Mucosa of rectum (tissue), 2 donors: ENCODE measurements at regions not wholly inside any gene's neighbourhood (a gene's known extent, or its start where the extent isn't known, plus 50 kb on each side); places are given as distances from the start of the nearest gene placed in this dataset.

Experiments used
- H3K27ac ChIP-seq, 2 donors: one replicate each; pipeline ENCODE4 v1.7.0; 2013; ENCODE audit warnings: inconsistent platforms in 2 of 2, low read depth in 2 of 2, low read length in 2 of 2
- H3K27me3 ChIP-seq, 2 donors: one replicate each; pipeline ENCODE4 v1.7.0; 2013; ENCODE audit warnings: low read length in 2 of 2; ENCODE audit not compliant: control insufficient read depth in 2 of 2, insufficient read depth in 2 of 2
- H3K36me3 ChIP-seq, 2 donors: one replicate each; pipeline ENCODE4 v1.7.0; 2013; ENCODE audit warnings: low read length in 2 of 2; ENCODE audit not compliant: control insufficient read depth in 2 of 2, insufficient read depth in 2 of 2
- H3K4me1 ChIP-seq, 2 donors: one replicate each; pipeline ENCODE4 v1.7.0; 2013; ENCODE audit warnings: low read length in 2 of 2, mild to moderate bottlenecking in 1 of 2; ENCODE audit not compliant: control insufficient read depth in 2 of 2, insufficient read depth in 2 of 2
- H3K4me3 ChIP-seq, 2 donors: one replicate each; pipeline ENCODE4 v1.7.0; 2013; ENCODE audit warnings: low read length in 2 of 2
- H3K9ac ChIP-seq, 2 donors: one replicate each; pipeline ENCODE4 v1.7.0; 2013; ENCODE audit warnings: low read length in 2 of 2, low read depth in 1 of 2, mild to moderate bottlenecking in 1 of 2
- H3K9me3 ChIP-seq, 2 donors: one replicate each; pipeline ENCODE4 v1.7.0; 2013; ENCODE audit warnings: low read length in 2 of 2; ENCODE audit not compliant: control insufficient read depth in 2 of 2
- donor health status: healthy.
- donor health status: Normal muscosa, but diverticular disease.

DNA sequence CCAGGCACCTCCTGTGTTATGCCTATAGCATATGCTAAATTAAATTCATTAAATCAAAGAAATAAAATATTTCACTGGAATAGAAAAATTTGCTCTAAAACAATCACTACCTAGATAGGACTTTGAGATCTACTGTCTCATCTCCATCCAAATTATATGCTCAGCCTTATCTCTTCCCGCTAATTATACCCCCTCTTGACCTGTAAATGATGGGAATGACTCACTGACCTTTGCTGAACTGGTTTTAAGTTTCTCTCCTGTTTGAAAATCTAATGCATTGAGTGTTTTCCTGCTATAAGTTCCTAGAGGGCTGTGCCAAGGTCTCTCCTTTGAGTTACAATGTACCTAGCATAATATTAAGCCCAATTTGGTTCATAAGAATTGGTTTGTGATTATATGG lies 110.1 kb downstream of the BMP2 start:
- H3K9me3 ChIP-seq, result no peaks in the 10 kb centered on the region
- H3K36me3 ChIP-seq, result no peaks in the 10 kb centered on the region
- H3K27me3 ChIP-seq, result peaks cover 0 to 3% of the 10 kb centered on the region in 2 donors
- H3K27ac ChIP-seq, result no peak overlapping the region
- no peaks in the 10 kb centered on the region for H3K4me1 ChIP-seq
- no peak overlapping the region for H3K9ac ChIP-seq
- H3K4me3 ChIP-seq, result no peak overlapping the region

DNA sequence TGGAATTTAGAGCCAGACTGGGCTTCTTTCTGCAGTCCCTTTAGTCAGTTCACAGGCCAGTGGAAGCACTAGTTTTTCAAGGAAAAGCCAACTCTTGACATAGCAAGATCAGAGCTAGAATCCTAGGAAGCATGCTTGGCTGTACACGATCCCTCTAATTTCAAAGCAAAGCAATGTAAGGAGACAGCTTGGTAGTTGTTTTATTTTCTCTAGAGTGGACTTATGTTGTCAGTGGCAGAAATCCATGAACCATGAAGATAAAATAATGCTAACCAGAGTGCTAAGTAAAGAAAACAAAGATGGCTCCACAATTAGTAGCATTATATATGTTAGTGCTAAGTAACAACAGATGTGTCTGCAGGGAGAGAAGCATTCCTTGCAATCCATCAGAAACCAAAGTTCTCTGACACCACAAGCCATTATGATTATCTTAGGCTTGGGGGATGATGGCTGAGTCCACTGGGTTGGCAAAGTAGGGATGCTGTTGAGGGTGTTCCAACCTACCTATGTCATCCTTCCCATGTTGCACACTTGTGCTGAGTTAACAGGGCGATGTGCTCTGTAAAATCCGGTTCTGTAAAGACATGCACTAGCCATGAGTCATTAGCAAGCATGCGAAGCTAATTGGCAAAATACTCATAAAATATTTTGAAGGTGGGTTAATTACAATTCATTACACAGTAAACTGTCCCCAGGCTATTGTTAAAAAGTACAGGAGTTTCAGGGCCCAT lies 115.2 kb downstream of the BMP2 start:
- Histone ChIP-seq H3K27ac (no peak overlapping the region), H3K9me3 (no peaks in the 10 kb centered on the region), H3K4me1 (no peaks in the 10 kb centered on the region), H3K9ac (no peak overlapping the region), H3K36me3 (no peaks in the 10 kb centered on the region), H3K4me3 (no peak overlapping the region), H3K27me3 (no peaks in the 10 kb centered on the region)

DNA sequence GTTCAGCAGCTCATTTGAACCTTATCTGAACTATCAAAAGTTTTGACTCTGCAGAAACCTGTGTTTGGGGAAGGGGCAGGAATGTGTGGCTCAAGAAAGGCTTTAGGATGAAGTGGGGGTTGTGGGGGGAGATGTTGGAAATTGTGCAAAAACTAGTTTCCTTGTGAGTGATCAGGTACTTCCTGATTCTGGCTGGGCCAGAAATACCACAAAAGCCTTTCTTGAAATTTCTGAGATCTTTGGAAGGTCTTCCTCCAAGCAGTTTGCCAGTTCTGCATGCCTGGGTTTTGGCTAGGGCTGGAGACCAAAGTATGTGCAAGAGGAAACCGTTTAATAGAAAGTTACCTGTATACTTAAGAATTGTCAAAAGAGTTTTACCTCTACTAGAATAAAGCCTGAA lies 116.6 kb downstream of the BMP2 start:
- Histone ChIP-seq H3K9ac (no peak overlapping the region), H3K27ac (no peak overlapping the region), H3K27me3 (no peaks in the 10 kb centered on the region), H3K36me3 (no peaks in the 10 kb centered on the region), H3K9me3 (no peaks in the 10 kb centered on the region), H3K4me3 (no peak overlapping the region), H3K4me1 (no peaks in the 10 kb centered on the region)

DNA sequence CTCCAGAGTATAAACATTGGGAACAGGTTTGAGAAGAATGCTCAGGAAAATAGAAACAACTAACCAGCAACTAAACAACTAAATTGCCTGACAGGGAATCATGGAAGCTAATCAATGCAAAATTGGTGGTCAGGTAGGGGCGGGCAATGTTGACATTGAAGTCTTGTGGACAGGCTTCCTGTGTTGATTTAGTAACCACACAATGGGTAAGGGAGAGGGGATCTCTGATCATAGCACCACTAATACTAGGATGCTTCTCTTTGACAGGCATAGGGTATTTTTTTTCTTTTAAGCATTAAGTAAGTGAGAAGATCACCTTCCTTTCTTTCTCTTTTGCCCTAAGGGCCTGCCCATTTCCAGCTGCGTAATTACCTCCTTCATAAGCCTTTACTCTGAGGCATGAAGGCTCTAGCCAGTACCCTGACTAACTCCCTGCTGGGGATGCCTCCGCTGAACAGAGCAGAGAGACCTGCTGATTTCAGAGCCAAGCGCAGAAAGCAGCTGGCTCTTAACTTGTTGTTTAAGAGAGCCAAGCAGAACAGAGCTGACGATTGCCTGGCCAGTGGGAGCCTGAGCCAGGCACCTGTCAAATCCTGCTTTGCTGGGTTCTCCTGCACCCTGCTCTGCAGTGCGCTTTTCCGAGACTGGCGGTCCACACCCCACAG lies 118.7 kb downstream of the BMP2 start:
- no peak overlapping the region for H3K4me3 ChIP-seq
- no peaks in the 10 kb centered on the region for H3K36me3 ChIP-seq
- H3K9me3 ChIP-seq, result no peaks in the 10 kb centered on the region
- no peak overlapping the region for H3K27ac ChIP-seq
- H3K4me1 ChIP-seq, result no peaks in the 10 kb centered on the region
- no peak overlapping the region for H3K9ac ChIP-seq
- no peaks in the 10 kb centered on the region for H3K27me3 ChIP-seq

DNA sequence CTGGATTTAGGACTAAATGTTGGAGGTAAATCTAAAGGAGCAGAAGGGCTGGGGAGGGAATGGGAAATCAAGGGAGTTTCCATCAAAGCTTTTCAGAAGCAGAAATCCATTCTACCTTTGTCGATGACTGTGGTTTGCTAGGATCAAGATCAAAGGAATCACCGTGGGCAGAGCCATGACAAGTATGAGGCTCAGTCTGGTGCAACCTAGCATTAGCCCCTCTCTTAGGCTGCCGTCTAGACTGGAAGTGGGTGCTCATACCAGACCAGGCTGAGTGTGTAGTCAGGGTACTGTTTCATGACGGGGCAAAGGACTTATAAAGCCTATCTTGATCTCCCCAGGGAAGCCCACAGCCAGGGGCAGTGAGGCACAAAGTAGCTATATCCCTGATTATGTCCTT lies 120.5 kb downstream of the BMP2 start:
- H3K4me1 ChIP-seq, result no peaks in the 10 kb centered on the region
- no peak overlapping the region for H3K9ac ChIP-seq
- H3K27me3 ChIP-seq, result no peaks in the 10 kb centered on the region
- no peak overlapping the region for H3K4me3 ChIP-seq
- H3K36me3 ChIP-seq, result no peaks in the 10 kb centered on the region
- no peaks in the 10 kb centered on the region for H3K9me3 ChIP-seq
- no peak overlapping the region for H3K27ac ChIP-seq

DNA sequence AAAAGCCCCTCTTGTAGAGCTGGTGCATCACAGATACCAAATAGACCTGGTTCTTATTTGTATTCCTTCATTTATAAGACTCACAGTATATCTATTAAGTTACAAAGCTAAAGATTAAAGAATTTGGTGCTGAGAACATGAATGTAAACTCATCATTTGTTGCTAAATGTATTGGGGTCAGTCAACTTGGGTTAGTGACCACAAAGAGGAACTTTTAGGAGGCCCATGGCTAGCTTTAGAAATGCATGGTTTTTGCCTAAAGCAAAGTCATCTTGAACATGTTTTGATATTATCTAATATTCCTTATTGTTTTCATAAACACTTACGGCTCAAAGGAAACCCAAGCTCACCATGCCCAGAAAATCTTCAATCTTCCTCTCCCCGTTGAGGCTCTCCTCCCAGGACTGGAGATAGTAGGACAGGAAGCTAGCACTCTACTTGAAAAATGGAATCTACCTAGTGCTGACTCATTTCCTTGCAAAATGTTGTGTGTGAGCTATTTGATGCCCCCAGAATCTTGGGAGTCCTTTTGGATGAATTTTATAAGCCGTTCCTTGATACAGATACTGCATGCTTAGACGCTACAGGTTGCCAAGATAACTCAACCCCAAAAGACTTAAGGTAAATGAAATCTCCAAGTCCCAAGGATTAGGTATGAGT lies 121.4 kb downstream of the BMP2 start:
- Histone ChIP-seq H3K4me1 (no peaks in the 10 kb centered on the region), H3K4me3 (no peak overlapping the region), H3K9ac (no peak overlapping the region), H3K27ac (no peak overlapping the region), H3K36me3 (no peaks in the 10 kb centered on the region), H3K9me3 (no peaks in the 10 kb centered on the region), H3K27me3 (no peaks in the 10 kb centered on the region)

DNA sequence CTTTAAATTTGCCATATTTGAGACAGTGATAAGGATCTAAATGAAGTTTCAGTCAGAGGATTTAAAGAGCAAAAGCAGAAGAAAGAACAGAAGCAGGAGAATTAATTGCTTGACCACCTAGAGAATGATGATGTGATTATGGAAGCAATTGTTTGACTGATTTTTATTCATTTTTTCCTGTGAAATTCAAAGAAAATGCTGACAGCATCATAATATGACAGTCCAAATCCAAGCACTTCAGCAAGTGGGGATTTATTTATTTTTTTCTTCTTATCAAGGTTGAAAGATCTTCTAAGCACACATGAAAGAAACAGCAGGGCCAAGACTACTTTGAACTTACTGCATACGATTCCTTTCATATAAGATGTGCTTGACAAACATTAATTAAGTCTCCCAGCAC lies 125.2 kb downstream of the BMP2 start:
- H3K27me3 ChIP-seq, result no peaks in the 10 kb centered on the region
- H3K4me3 ChIP-seq, result no peak overlapping the region
- no peak overlapping the region for H3K27ac ChIP-seq

DNA sequence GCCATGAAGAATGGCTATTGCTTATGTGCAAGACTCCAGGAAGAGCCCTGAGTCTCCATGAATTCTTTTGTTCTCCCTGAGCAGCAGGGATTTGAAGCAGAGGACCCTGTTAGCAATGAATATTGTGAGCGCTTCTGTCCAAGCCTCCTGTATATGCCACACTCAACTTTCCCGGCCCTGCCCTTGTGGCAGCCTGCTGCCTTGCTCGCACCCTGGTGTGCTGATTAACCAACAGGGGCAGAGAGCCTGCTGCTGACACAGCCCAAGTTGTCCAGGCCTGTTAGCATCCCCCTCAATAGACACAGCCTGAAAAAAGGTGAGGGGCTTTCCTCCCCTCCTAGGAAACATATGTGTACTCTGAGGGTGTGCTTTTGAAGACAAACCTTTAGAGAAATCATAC lies 131.4 kb downstream of the BMP2 start:
- no peak overlapping the region for H3K9ac ChIP-seq
- no peaks in the 10 kb centered on the region for H3K4me1 ChIP-seq
- no peak overlapping the region for H3K4me3 ChIP-seq
- H3K27me3 ChIP-seq, result no peaks in the 10 kb centered on the region
- no peaks in the 10 kb centered on the region for H3K36me3 ChIP-seq
- no peaks in the 10 kb centered on the region for H3K9me3 ChIP-seq
- no peak overlapping the region for H3K27ac ChIP-seq

More for the DNA sequence above, 125.2 kb downstream of the BMP2 start:
- Histone ChIP-seq H3K9me3 (no peaks in the 10 kb centered on the region), H3K4me1 (no peaks in the 10 kb centered on the region), H3K9ac (no peak overlapping the region), H3K36me3 (no peaks in the 10 kb centered on the region)

DNA sequence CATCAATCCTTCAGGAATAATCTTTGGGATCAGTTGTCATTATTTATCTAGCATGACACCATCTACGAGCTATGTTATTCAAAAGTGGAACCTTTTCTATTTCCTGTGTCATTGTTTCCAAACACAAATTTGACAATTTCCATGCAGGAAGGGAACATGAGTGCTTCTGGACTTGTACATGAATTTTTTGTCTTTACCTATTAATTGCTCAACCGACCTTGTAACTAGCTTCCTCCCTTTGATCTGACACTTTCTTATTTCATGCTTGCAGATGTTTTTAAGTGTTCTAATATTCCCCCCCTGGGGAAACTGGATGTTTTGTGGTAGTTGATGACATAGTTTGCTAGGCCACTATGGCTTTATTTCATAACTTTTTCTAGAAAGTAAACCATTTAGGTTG lies 139.4 kb downstream of the BMP2 start:
- Histone ChIP-seq H3K27ac (no peak overlapping the region), H3K9ac (no peak overlapping the region), H3K4me3 (no peak overlapping the region), H3K27me3 (no peaks in the 10 kb centered on the region), H3K9me3 (no peaks in the 10 kb centered on the region), H3K4me1 (no peaks in the 10 kb centered on the region), H3K36me3 (no peaks in the 10 kb centered on the region)

DNA sequence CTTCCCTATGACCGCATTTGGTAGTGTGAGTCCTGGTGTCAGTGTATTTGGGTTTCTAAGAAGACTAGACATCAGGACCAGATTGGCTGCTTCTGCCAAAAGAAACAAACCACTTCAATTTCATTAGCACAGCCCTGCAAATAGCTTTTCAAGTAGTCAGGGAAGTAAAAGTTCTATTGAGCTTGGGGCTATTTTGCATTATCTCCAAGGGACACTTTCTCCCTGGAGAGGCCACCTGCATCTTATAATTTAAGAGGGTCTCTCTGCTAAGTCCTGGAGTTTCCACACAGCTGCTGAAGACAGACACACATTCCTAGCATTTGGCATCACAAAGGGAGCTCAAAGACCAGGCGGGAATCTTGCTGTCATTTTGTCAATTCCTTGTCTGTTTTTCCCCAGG lies 141.2 kb downstream of the BMP2 start:
- H3K9me3 ChIP-seq, result no peaks in the 10 kb centered on the region
- H3K9ac ChIP-seq, result no peak overlapping the region

More for the DNA sequence above, 141.2 kb downstream of the BMP2 start:
- H3K27ac ChIP-seq, result no peak overlapping the region
- H3K36me3 ChIP-seq, result no peaks in the 10 kb centered on the region
- no peaks in the 10 kb centered on the region for H3K4me1 ChIP-seq
- H3K27me3 ChIP-seq, result no peaks in the 10 kb centered on the region
- H3K4me3 ChIP-seq, result no peak overlapping the region
